ENCODE measurements at regions not wholly inside any gene's neighbourhood (a gene's known extent, or its start where the extent isn't known, plus 50 kb on each side); places are given as distances from the start of the nearest gene placed in this dataset.

GRCh38 chr20:12729326-12729725 is 279.4 kb upstream of the SPTLC3 start:
- no peak overlapping the region for H3K4me3 Mint-ChIP-seq
- Histone ChIP-seq H3K4me3 (ENCODE audit: low read depth, low read length) (no peak overlapping the region), H3K27ac (ENCODE audit: insufficient read depth, low read length, poor library complexity, severe bottlenecking) (no peak overlapping the region), H3K27me3 (ENCODE audit: control insufficient read depth, insufficient read depth, low read length) (no peaks in the 10 kb centered on the region), H3K9me3 (ENCODE audit: control insufficient read depth in 2 of 2, low read length in 2 of 2) (no peaks in the 10 kb centered on the region), H3K4me1 (ENCODE audit: control insufficient read depth, insufficient read depth, low read length, poor library complexity, severe bottlenecking) (no peaks in the 10 kb centered on the region), H3K36me3 (ENCODE audit: control insufficient read depth, insufficient read depth, low read length) (no peaks in the 10 kb centered on the region)
- peaks cover 0 to 7% (median 1%) of the 10 kb centered on the region in 7 donors for H3K9me3 Mint-ChIP-seq
- no peaks in the 10 kb centered on the region for H3K4me1 Mint-ChIP-seq
- H3K27me3 Mint-ChIP-seq = no peaks in the 10 kb centered on the region
- H3K36me3 Mint-ChIP-seq = no peaks in the 10 kb centered on the region
- H3K27ac Mint-ChIP-seq = no peak overlapping the region
- ATAC-seq (ENCODE audit: low read depth in 2 of 2) (no peak), DNase-seq (no peak)

GRCh38 chr20:12733811-12734210 is 275.0 kb upstream of the SPTLC3 start:
- no peaks in the 10 kb centered on the region for H3K27me3 ChIP-seq (ENCODE audit: control insufficient read depth, insufficient read depth, low read length)
- H3K36me3 ChIP-seq (ENCODE audit: control insufficient read depth, insufficient read depth, low read length) = no peaks in the 10 kb centered on the region
- ATAC-seq (ENCODE audit: low read depth in 2 of 2) (no peak), DNase-seq (no peak)
- no peaks in the 10 kb centered on the region for H3K4me1 Mint-ChIP-seq
- H3K9me3 Mint-ChIP-seq = peaks cover 0 to 21% (median 1%) of the 10 kb centered on the region in 7 donors
- H3K4me1 ChIP-seq (ENCODE audit: control insufficient read depth, insufficient read depth, low read length, poor library complexity, severe bottlenecking) = no peaks in the 10 kb centered on the region
- H3K4me3 ChIP-seq (ENCODE audit: low read depth, low read length) = no peak overlapping the region
- no peaks in the 10 kb centered on the region for H3K9me3 ChIP-seq (ENCODE audit: control insufficient read depth in 2 of 2, low read length in 2 of 2)
- no peaks in the 10 kb centered on the region for H3K36me3 Mint-ChIP-seq
- H3K27me3 Mint-ChIP-seq = no peaks in the 10 kb centered on the region
- H3K27ac ChIP-seq (ENCODE audit: insufficient read depth, low read length, poor library complexity, severe bottlenecking) = no peak overlapping the region
- no peak overlapping the region for H3K27ac Mint-ChIP-seq
- H3K4me3 Mint-ChIP-seq = no peak overlapping the region

GRCh38 chr20:12737497-12737896 is 271.3 kb upstream of the SPTLC3 start:
- H3K27me3 ChIP-seq (ENCODE audit: control insufficient read depth, insufficient read depth, low read length) = no peaks in the 10 kb centered on the region
- Mint-ChIP-seq H3K36me3 (no peaks in the 10 kb centered on the region), H3K9me3 (peaks cover 0 to 22% (median 7%) of the 10 kb centered on the region in 7 donors), H3K27me3 (no peaks in the 10 kb centered on the region), H3K4me3 (no peak overlapping the region), H3K27ac (no peak overlapping the region), H3K4me1 (no peaks in the 10 kb centered on the region)
- no peak for DNase-seq
- H3K9me3 ChIP-seq (ENCODE audit: control insufficient read depth in 2 of 2, low read length in 2 of 2) = no peaks in the 10 kb centered on the region
- no peak overlapping the region for H3K4me3 ChIP-seq (ENCODE audit: low read depth, low read length)
- H3K27ac ChIP-seq (ENCODE audit: insufficient read depth, low read length, poor library complexity, severe bottlenecking) = no peak overlapping the region
- no peak for ATAC-seq (ENCODE audit: low read depth in 2 of 2)
- H3K4me1 ChIP-seq (ENCODE audit: control insufficient read depth, insufficient read depth, low read length, poor library complexity, severe bottlenecking) = no peaks in the 10 kb centered on the region
- H3K36me3 ChIP-seq (ENCODE audit: control insufficient read depth, insufficient read depth, low read length) = no peaks in the 10 kb centered on the region

GRCh38 chr20:12737900-12738299 is 270.9 kb upstream of the SPTLC3 start:
- Mint-ChIP-seq H3K4me1 (no peaks in the 10 kb centered on the region), H3K9me3 (peaks cover 0 to 22% (median 5%) of the 10 kb centered on the region in 7 donors), H3K36me3 (no peaks in the 10 kb centered on the region), H3K27ac (no peak overlapping the region), H3K4me3 (no peak overlapping the region), H3K27me3 (no peaks in the 10 kb centered on the region)
- no peaks in the 10 kb centered on the region for H3K4me1 ChIP-seq (ENCODE audit: control insufficient read depth, insufficient read depth, low read length, poor library complexity, severe bottlenecking)
- no peaks in the 10 kb centered on the region for H3K27me3 ChIP-seq (ENCODE audit: control insufficient read depth, insufficient read depth, low read length)
- H3K36me3 ChIP-seq (ENCODE audit: control insufficient read depth, insufficient read depth, low read length) = no peaks in the 10 kb centered on the region
- DNase-seq (no peak), ATAC-seq (ENCODE audit: low read depth in 2 of 2) (no peak)
- H3K9me3 ChIP-seq (ENCODE audit: control insufficient read depth in 2 of 2, low read length in 2 of 2) = no peaks in the 10 kb centered on the region
- no peak overlapping the region for H3K4me3 ChIP-seq (ENCODE audit: low read depth, low read length)
- H3K27ac ChIP-seq (ENCODE audit: insufficient read depth, low read length, poor library complexity, severe bottlenecking) = no peak overlapping the region

GRCh38 chr20:12740647-12741046 is 268.1 kb upstream of the SPTLC3 start:
- H3K4me3 ChIP-seq (ENCODE audit: low read depth, low read length) = no peak overlapping the region
- H3K4me3 Mint-ChIP-seq = no peak overlapping the region

GRCh38 chr20:12744037-12744436 is 264.7 kb upstream of the SPTLC3 start:
- no peaks in the 10 kb centered on the region for H3K4me1 ChIP-seq (ENCODE audit: control insufficient read depth, insufficient read depth, low read length, poor library complexity, severe bottlenecking)

More at GRCh38 chr20:12740647-12741046, 268.1 kb upstream of the SPTLC3 start:
- Histone ChIP-seq H3K36me3 (ENCODE audit: control insufficient read depth, insufficient read depth, low read length) (no peaks in the 10 kb centered on the region), H3K9me3 (ENCODE audit: control insufficient read depth in 2 of 2, low read length in 2 of 2) (no peaks in the 10 kb centered on the region), H3K27me3 (ENCODE audit: control insufficient read depth, insufficient read depth, low read length) (no peaks in the 10 kb centered on the region), H3K27ac (ENCODE audit: insufficient read depth, low read length, poor library complexity, severe bottlenecking) (no peak overlapping the region), H3K4me1 (ENCODE audit: control insufficient read depth, insufficient read depth, low read length, poor library complexity, severe bottlenecking) (no peaks in the 10 kb centered on the region)
- H3K27me3 Mint-ChIP-seq = no peaks in the 10 kb centered on the region
- DNase-seq (no peak), ATAC-seq (ENCODE audit: low read depth in 2 of 2) (no peak)
- no peaks in the 10 kb centered on the region for H3K36me3 Mint-ChIP-seq
- H3K27ac Mint-ChIP-seq = no peak overlapping the region
- H3K4me1 Mint-ChIP-seq = no peaks in the 10 kb centered on the region
- H3K9me3 Mint-ChIP-seq = peaks cover 0 to 10% (median 6%) of the 10 kb centered on the region in 7 donors

GRCh38 chr20:12748359-12748994 is 260.3 kb upstream of the SPTLC3 start:
- Histone ChIP-seq H3K4me3 (ENCODE audit: low read depth, low read length) (no peak overlapping the region), H3K27ac (ENCODE audit: insufficient read depth, low read length, poor library complexity, severe bottlenecking) (no peak overlapping the region), H3K27me3 (ENCODE audit: control insufficient read depth, insufficient read depth, low read length) (no peaks in the 10 kb centered on the region), H3K36me3 (ENCODE audit: control insufficient read depth, insufficient read depth, low read length) (no peaks in the 10 kb centered on the region), H3K9me3 (ENCODE audit: control insufficient read depth in 2 of 2, low read length in 2 of 2) (no peaks in the 10 kb centered on the region), H3K4me1 (ENCODE audit: control insufficient read depth, insufficient read depth, low read length, poor library complexity, severe bottlenecking) (no peaks in the 10 kb centered on the region)
- Mint-ChIP-seq H3K27me3 (no peaks in the 10 kb centered on the region), H3K4me1 (no peaks in the 10 kb centered on the region), H3K4me3 (peak overlapping the region in 1 of 4 donors; percentile 1), H3K27ac (no peak overlapping the region), H3K9me3 (peaks cover 0 to 14% (median 7%) of the 10 kb centered on the region in 7 donors), H3K36me3 (no peaks in the 10 kb centered on the region)
- DNase-seq = no peak
- no peak for ATAC-seq (ENCODE audit: low read depth in 2 of 2)

More at GRCh38 chr20:12744037-12744436, 264.7 kb upstream of the SPTLC3 start:
- Mint-ChIP-seq H3K4me1 (no peaks in the 10 kb centered on the region), H3K27me3 (no peaks in the 10 kb centered on the region), H3K27ac (no peak overlapping the region), H3K36me3 (no peaks in the 10 kb centered on the region), H3K9me3 (peaks cover 0 to 12% (median 6%) of the 10 kb centered on the region in 7 donors), H3K4me3 (no peak overlapping the region)
- DNase-seq = no peak
- Histone ChIP-seq H3K36me3 (ENCODE audit: control insufficient read depth, insufficient read depth, low read length) (no peaks in the 10 kb centered on the region), H3K9me3 (ENCODE audit: control insufficient read depth in 2 of 2, low read length in 2 of 2) (no peaks in the 10 kb centered on the region), H3K4me3 (ENCODE audit: low read depth, low read length) (no peak overlapping the region), H3K27me3 (ENCODE audit: control insufficient read depth, insufficient read depth, low read length) (no peaks in the 10 kb centered on the region), H3K27ac (ENCODE audit: insufficient read depth, low read length, poor library complexity, severe bottlenecking) (no peak overlapping the region)
- no peak for ATAC-seq (ENCODE audit: low read depth in 2 of 2)

- Mint-ChIP-seq H3K27me3 (no peaks in the 10 kb centered on the region), H3K36me3 (no peaks in the 10 kb centered on the region), H3K9me3 (peaks cover 0 to 13% (median 10%) of the 10 kb centered on the region in 7 donors), H3K27ac (no peak overlapping the region), H3K4me1 (no peaks in the 10 kb centered on the region), H3K4me3 (no peak overlapping the region)
- ATAC-seq (ENCODE audit: low read depth in 2 of 2) (no peak), DNase-seq (no peak)
- H3K4me3 ChIP-seq (ENCODE audit: low read depth, low read length) = no peak overlapping the region
- H3K27me3 ChIP-seq (ENCODE audit: control insufficient read depth, insufficient read depth, low read length) = no peaks in the 10 kb centered on the region
- no peaks in the 10 kb centered on the region for H3K4me1 ChIP-seq (ENCODE audit: control insufficient read depth, insufficient read depth, low read length, poor library complexity, severe bottlenecking)
- no peaks in the 10 kb centered on the region for H3K9me3 ChIP-seq (ENCODE audit: control insufficient read depth in 2 of 2, low read length in 2 of 2)
- no peaks in the 10 kb centered on the region for H3K36me3 ChIP-seq (ENCODE audit: control insufficient read depth, insufficient read depth, low read length)
- no peak overlapping the region for H3K27ac ChIP-seq (ENCODE audit: insufficient read depth, low read length, poor library complexity, severe bottlenecking)
These were observed 258.6 kb upstream of the SPTLC3 start for GRCh38 chr20:12750221-12750620.
